IMR-90 (cell line): ENCODE measurements at regions not wholly inside any gene's neighbourhood (a gene's known extent, or its start where the extent isn't known, plus 50 kb on each side); places are given as distances from the start of the nearest gene placed in this dataset.

ENCODE experiments used
- ATAC-seq: fragments of 200-7000 bp; cut with Tn5 transposase; 2 replicates; pipeline ENCODE4 v1.9.1; 2020; ENCODE audit warnings: low read depth, mild to moderate bottlenecking, moderate library complexity
- BruUV-seq: library from RNA; stranded (reverse); fragments of 400-500 nt; replicated peaks from 2 replicates; lab custom pipeline; 2021; lab: Mats Ljungman, UMichigan
- CTCF ChIA-PET: fragments of 300-600 bp; formaldehyde crosslinking; extraction: SDS; loops from one replicate; lab custom pipeline; 2021; ENCODE audit warnings: antibody characterized with exemption; lab: Yijun Ruan, JAX
- POLR2A ChIA-PET: fragments of 300-600 bp; sonication (Branson Sonifier 250); formaldehyde crosslinking; loops from one replicate; lab custom pipeline; 2022; ENCODE audit warnings: antibody characterized with exemption; ENCODE audit not compliant: unreplicated experiment; lab: Charles Lee
- DNase-seq: peaks from one replicate; pipeline ENCODE4 v3.0.0; 2013
- H2AFZ ChIP-seq: replicated peaks from 2 replicates; pipeline ENCODE3; 2013; ENCODE audit warnings: low read length, mild to moderate bottlenecking; ENCODE audit not compliant: poor library complexity
- H2AK5ac ChIP-seq: 2 replicates; pipeline ENCODE4 v1.6.1; 2013; ENCODE audit warnings: low read depth, low read length, inconsistent platforms
- H2AK9ac ChIP-seq: replicated peaks from 2 replicates; pipeline ENCODE3; 2013; ENCODE audit warnings: mild to moderate bottlenecking, low read depth, low read length, moderate library complexity; ENCODE audit not compliant: poor library complexity
- H2BK120ac ChIP-seq: 2 replicates; pipeline ENCODE4 v1.6.1; 2013; ENCODE audit warnings: low read depth, low read length, inconsistent platforms
- H2BK15ac ChIP-seq: 3 replicates; pipeline ENCODE4 v1.6.1; 2013; ENCODE audit warnings: low read depth, low read length, inconsistent platforms
- H2BK20ac ChIP-seq: 2 replicates; pipeline ENCODE4 v1.6.1; 2013; ENCODE audit warnings: low read depth, mild to moderate bottlenecking, inconsistent platforms, low read length, moderate library complexity
- H2BK5ac ChIP-seq: 2 replicates; pipeline ENCODE4 v1.6.1; 2013; ENCODE audit warnings: mild to moderate bottlenecking, low read depth, low read length, inconsistent platforms; ENCODE audit not compliant: poor library complexity, severe bottlenecking
- H3K14ac ChIP-seq: replicated peaks from 2 replicates; pipeline ENCODE4 v1.6.1; 2013; ENCODE audit warnings: low read depth, low read length, inconsistent platforms
- H3K18ac ChIP-seq: 2 replicates; pipeline ENCODE4 v1.6.1; 2013; ENCODE audit warnings: low read depth, low read length, control low read depth
- H3K23ac ChIP-seq: 2 replicates; pipeline ENCODE4 v1.6.1; 2013; ENCODE audit warnings: low read depth, low read length, inconsistent platforms
- H3K27ac ChIP-seq: 2 replicates; pipeline ENCODE4 v1.5.1; 2013; ENCODE audit warnings: mild to moderate bottlenecking, control low read depth, low read length; ENCODE audit not compliant: insufficient read depth
- H3K27me3 ChIP-seq: 2 replicates; pipeline ENCODE4 v1.6.1; 2013; ENCODE audit warnings: low read length; ENCODE audit not compliant: control insufficient read depth, insufficient read depth
- H3K36me3 ChIP-seq: 2 replicates; pipeline ENCODE4 v1.6.1; 2013; ENCODE audit warnings: low read length, mixed read lengths; ENCODE audit not compliant: control insufficient read depth, insufficient read depth
- H3K4ac ChIP-seq: 2 replicates; pipeline ENCODE4 v1.6.1; 2013; ENCODE audit warnings: low read depth, low read length, inconsistent platforms
- H3K4me1 ChIP-seq: 2 replicates; pipeline ENCODE4 v1.6.1; 2013; ENCODE audit warnings: low read length, mixed read lengths; ENCODE audit not compliant: control insufficient read depth, insufficient read depth
- H3K4me2 ChIP-seq: 2 replicates; pipeline ENCODE4 v1.6.1; 2013; ENCODE audit warnings: low read depth, mild to moderate bottlenecking, control low read depth, low read length, moderate library complexity
- H3K4me3 ChIP-seq: 2 replicates; pipeline ENCODE4 v1.5.1; 2013; ENCODE audit warnings: low read depth, mild to moderate bottlenecking, control low read depth, low read length, moderate library complexity; ENCODE audit not compliant: insufficient read depth
- H3K56ac ChIP-seq: 2 replicates; pipeline ENCODE4 v1.6.1; 2013; ENCODE audit warnings: low read length, inconsistent platforms; ENCODE audit not compliant: insufficient read depth; ENCODE audit errors: extremely low read depth
- H3K79me1 ChIP-seq, 2 experiments: 2 replicates each; pipeline ENCODE4 v1.6.1; 2013; ENCODE audit warnings: low read length in 2 of 2, inconsistent platforms in 1 of 2, low read depth in 1 of 2
- H3K9ac ChIP-seq: 2 replicates; pipeline ENCODE4 v1.6.1; 2013; ENCODE audit warnings: low read depth, low read length, control low read depth
- H3K9me1 ChIP-seq: 2 replicates; pipeline ENCODE4 v1.6.1; 2013; ENCODE audit warnings: low read length, inconsistent platforms; ENCODE audit not compliant: insufficient read depth
- H3K9me3 ChIP-seq: 2 replicates; pipeline ENCODE4 v1.6.1; 2013; ENCODE audit warnings: low read length; ENCODE audit not compliant: control insufficient read depth, insufficient read depth
- H4K20me1 ChIP-seq: 2 replicates; pipeline ENCODE4 v1.6.1; 2013; ENCODE audit warnings: low read length, inconsistent platforms; ENCODE audit not compliant: insufficient read depth
- H4K5ac ChIP-seq: 2 replicates; pipeline ENCODE4 v1.6.1; 2013; ENCODE audit warnings: mild to moderate bottlenecking, low read depth, low read length, control low read depth
- H4K8ac ChIP-seq, 2 experiments: 2 replicates each; pipeline ENCODE4 v1.6.1; 2013; ENCODE audit warnings: low read depth in 2 of 2, low read length in 2 of 2, control low read depth in 1 of 2, inconsistent platforms in 1 of 2
- H4K91ac ChIP-seq: 2 replicates; pipeline ENCODE4 v1.6.1; 2013; ENCODE audit warnings: low read depth, low read length, inconsistent platforms; ENCODE audit not compliant: insufficient read depth
- BHLHE40 ChIP-seq: fragments of 150-350 bp; IDR thresholded peaks from 2 replicates; pipeline ENCODE4 v1.6.1; 2016; ENCODE audit warnings: mild to moderate bottlenecking, low read depth, low read length
- CHD1 ChIP-seq: IDR thresholded peaks from 2 replicates; pipeline ENCODE4 v1.6.1; 2012; ENCODE audit warnings: low read depth, low read length, improper control_type of control experiment
- CTCF ChIP-seq: conservative IDR thresholded peaks from 2 replicates; pipeline ENCODE4 v1.5.1; 2012; ENCODE audit warnings: mild to moderate bottlenecking, low read depth, low read length, improper control_type of control experiment
- ELK1 ChIP-seq: fragments of 150-350 bp; IDR thresholded peaks from 2 replicates; pipeline ENCODE4 v1.6.1; 2016; ENCODE audit warnings: low read depth, mild to moderate bottlenecking, low read length, moderate library complexity, borderline replicate concordance
- FOS ChIP-seq: fragments of 150-350 bp; IDR thresholded peaks from 2 replicates; pipeline ENCODE4 v1.6.1; 2016; ENCODE audit warnings: low read depth, low read length
- MAFK ChIP-seq: IDR thresholded peaks from 2 replicates; pipeline ENCODE4 v1.6.1; 2012; ENCODE audit warnings: low read depth, low read length, improper control_type of control experiment
- MAZ ChIP-seq: IDR thresholded peaks from 2 replicates; pipeline ENCODE4 v1.6.1; 2012; ENCODE audit warnings: low read depth, mild to moderate bottlenecking, low read length, improper control_type of control experiment, moderate library complexity, borderline replicate concordance
- POLR2A ChIP-seq: IDR thresholded peaks from 2 replicates; pipeline ENCODE4 v1.6.1; 2012; ENCODE audit warnings: mild to moderate bottlenecking, low read depth, low read length
- RAD21 ChIP-seq: IDR thresholded peaks from 2 replicates; pipeline ENCODE4 v1.6.1; 2012; ENCODE audit warnings: low read length, improper control_type of control experiment
- RFX5 ChIP-seq: IDR thresholded peaks from 2 replicates; pipeline ENCODE4 v1.8.0; 2012; ENCODE audit warnings: low read depth, mild to moderate bottlenecking, low read length, moderate library complexity
- SMC3 ChIP-seq: fragments of 150-350 bp; IDR thresholded peaks from 2 replicates; pipeline ENCODE4 v1.6.1; 2016; ENCODE audit warnings: low read depth, mild to moderate bottlenecking, antibody characterized with exemption, low read length, moderate library complexity
- WGBS, 2 experiments: methylation state at CpG; one replicate each; pipeline versions ENCODE4 v1.1.5 to v1.1.7; 2013; ENCODE audit warnings: missing lambda C conversion rate in 2 of 2; ENCODE audit not compliant: insufficient read length in 1 of 2; ENCODE audit errors: extremely low coverage in 2 of 2; 5-methylcytosine and 5-hydroxymethylcytosine counted together
- dilution Hi-C: fragments of 300-500 bp; cut with HindIII; formaldehyde crosslinking; loops from one replicate; pipeline ENCODE4 v1.14.3; 2018; ENCODE audit warnings: low sequenced_read_pairs; ENCODE audit not compliant: unreplicated experiment
- in situ Hi-C: fragments of 300-500 bp; cut with MboI; formaldehyde crosslinking; loops from 3 replicates; pipeline ENCODE4 v1.14.3; 2019; ENCODE audit warnings: low sequenced_read_pairs, inconsistent platforms, mixed read lengths
- intact Hi-C: fragments of 100-400 bp; cut with micrococcal nuclease; formaldehyde crosslinking; loops from 2 replicates; pipeline ENCODE4 v1.10.0; 2022

- H3K14ac ChIP-seq, result no peak overlapping the region
- WGBS, 2 experiments, result 43% methylated on average over 1 of the region's 4 CpGs; no CpG with 5 or more reads in 1 of the 2 experiments
- TF ChIP-seq POLR2A (no peak), RAD21 (no peak), SMC3 (no peak), MAFK (no peak), FOS (no peak), MAZ (no peak), CTCF (no peak), CHD1 (no peak), ELK1 (no peak), RFX5 (no peak), BHLHE40 (no peak)
- no peak overlapping the region for H4K8ac ChIP-seq
- no peaks in the 10 kb centered on the region for H3K9me3 ChIP-seq
- H3K23ac ChIP-seq, result no peak overlapping the region
- no peaks in the 10 kb centered on the region for H3K79me1 ChIP-seq
- H3K4ac ChIP-seq, result no peak overlapping the region
- dilution Hi-C loops, result no loop called here
- H2AFZ ChIP-seq, result no peak overlapping the region
- in situ Hi-C loops, result no loop called here
- H4K5ac ChIP-seq, result no peak overlapping the region
- intact Hi-C loops, result no loop called here
- no peak overlapping the region for H4K91ac ChIP-seq
- no peaks in the 10 kb centered on the region for H3K36me3 ChIP-seq
- no peak overlapping the region for H2AK5ac ChIP-seq
- no peaks in the 10 kb centered on the region for H3K27me3 ChIP-seq
- no peak overlapping the region for H2BK120ac ChIP-seq
- ChIA-PET POLR2A (no interaction called here), CTCF (no interaction called here)
- no peak overlapping the region for H2BK5ac ChIP-seq
- BruUV-seq, result no TSS peak
- no peak overlapping the region for H2BK15ac ChIP-seq
- no peaks in the 10 kb centered on the region for H3K4me1 ChIP-seq
- H3K4me3 ChIP-seq, result no peak overlapping the region
- H3K9ac ChIP-seq, result no peak overlapping the region
- no peak for DNase-seq
- H3K9me1 ChIP-seq, result no peaks in the 10 kb centered on the region
- no peak for ATAC-seq
- no peak overlapping the region for H3K56ac ChIP-seq
- no peak overlapping the region for H3K18ac ChIP-seq
- H2BK20ac ChIP-seq, result no peak overlapping the region
- H2AK9ac ChIP-seq, result no peak overlapping the region
- H3K27ac ChIP-seq, result no peak overlapping the region
- H4K20me1 ChIP-seq, result no peaks in the 10 kb centered on the region
- H3K4me2 ChIP-seq, result no peak overlapping the region
These were observed 545.7 kb downstream of the STK39 start for GRCh38 chr2:167701651-167702050.
